22Rv1 (cell line): ENCODE measurements at regions not wholly inside any gene's neighbourhood (a gene's known extent, or its start where the extent isn't known, plus 50 kb on each side); places are given as distances from the start of the nearest gene placed in this dataset.

Source experiments
- ZFX ChIP-seq: fragments of 450-650 bp; IDR thresholded peaks from 2 replicates; pipeline ENCODE4 v1.6.1; 2017; ENCODE audit warnings: antibody characterized with exemption, borderline replicate concordance
- TF ChIP-seq, protein P1 (sequence below): fragments of 450-650 bp; IDR thresholded peaks from 2 replicates; pipeline ENCODE4 v1.5.1; 2017; ENCODE audit warnings: mild to moderate bottlenecking

DNA sequence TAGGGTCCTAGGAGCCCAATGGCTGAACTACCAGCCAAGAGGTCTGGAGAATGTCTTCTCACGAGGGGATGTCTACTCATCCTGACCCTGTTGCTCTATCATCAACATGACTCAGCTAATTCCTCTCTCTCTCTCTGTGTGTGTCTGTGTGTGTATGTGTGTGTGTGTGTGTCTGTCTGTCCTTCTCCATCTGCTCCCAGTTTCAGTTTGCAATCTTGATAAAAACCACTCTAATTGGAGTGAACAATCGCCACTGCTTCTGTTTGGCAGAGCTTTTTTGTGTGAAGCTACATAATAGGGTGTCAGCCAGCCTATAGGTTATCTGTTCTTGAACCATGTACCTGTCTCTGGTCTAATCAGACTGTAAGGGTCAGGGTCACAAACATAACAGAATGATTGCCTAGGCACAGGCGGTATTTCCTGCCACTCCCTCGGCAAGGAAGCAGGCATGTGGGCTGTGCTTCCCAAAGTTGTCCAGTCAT is 219.8 kb downstream of the SH3BP4 start:
- TF ChIP-seq, protein P1, sequence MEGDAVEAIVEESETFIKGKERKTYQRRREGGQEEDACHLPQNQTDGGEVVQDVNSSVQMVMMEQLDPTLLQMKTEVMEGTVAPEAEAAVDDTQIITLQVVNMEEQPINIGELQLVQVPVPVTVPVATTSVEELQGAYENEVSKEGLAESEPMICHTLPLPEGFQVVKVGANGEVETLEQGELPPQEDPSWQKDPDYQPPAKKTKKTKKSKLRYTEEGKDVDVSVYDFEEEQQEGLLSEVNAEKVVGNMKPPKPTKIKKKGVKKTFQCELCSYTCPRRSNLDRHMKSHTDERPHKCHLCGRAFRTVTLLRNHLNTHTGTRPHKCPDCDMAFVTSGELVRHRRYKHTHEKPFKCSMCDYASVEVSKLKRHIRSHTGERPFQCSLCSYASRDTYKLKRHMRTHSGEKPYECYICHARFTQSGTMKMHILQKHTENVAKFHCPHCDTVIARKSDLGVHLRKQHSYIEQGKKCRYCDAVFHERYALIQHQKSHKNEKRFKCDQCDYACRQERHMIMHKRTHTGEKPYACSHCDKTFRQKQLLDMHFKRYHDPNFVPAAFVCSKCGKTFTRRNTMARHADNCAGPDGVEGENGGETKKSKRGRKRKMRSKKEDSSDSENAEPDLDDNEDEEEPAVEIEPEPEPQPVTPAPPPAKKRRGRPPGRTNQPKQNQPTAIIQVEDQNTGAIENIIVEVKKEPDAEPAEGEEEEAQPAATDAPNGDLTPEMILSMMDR = no peak
- no peak for TF ChIP-seq ZFX
